HG02884 (cell line): ENCODE measurements at regions not wholly inside any gene's neighbourhood (a gene's known extent, or its start where the extent isn't known, plus 50 kb on each side); places are given as distances from the start of the nearest gene placed in this dataset.
"Not testable (repeated sequence)": the region's sequence is repeated elsewhere in the genome, so short reads cannot be mapped to it uniquely, and the experiment has no call there.

ENCODE experiments used
- ATAC-seq: cut with Tn5 transposase; IDR thresholded peaks from one replicate; pipeline ENCODE4 v1.9.1; 2021; ENCODE audit warnings: mild to moderate bottlenecking, moderate library complexity; ENCODE audit not compliant: unreplicated experiment

DNA sequence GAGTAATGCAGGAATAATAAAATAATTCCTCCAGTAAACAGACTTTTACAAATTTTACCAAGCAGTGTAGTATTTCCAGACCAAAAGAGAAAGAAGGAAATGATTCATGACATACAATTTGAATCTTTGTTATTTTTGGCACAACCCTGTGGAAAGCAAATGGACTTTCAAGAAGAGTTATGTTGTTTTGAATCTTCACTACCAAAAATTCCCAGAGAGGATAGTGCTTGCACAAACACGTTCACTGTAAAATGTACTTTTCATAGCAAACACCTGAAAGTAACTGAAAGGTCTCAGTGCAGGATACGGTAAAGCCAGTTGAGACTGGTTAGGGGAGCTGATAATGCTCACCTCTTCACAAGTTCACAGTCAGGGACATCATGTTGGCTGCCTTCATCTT is 107.1 kb downstream of the USP22 start:
- ATAC-seq = no peak

DNA sequence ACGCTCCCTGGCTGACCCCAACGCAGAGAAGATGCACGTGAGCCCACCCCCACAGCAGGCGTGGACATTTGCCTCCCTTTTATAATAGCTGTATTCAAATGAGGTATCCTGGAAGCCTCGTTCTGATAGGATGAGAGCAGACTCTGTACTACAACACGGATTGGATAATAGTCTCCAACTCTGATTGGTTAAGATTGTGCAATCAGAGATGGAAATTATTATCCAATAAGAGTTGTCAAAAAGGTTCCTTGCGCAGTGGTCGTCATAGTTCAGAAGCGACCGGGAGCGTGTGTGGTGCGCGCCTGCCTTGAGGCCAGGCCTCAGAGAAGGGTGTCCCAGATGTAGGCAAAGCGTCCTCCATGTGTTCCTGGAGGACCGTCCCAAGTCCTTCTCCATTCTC is 104.6 kb downstream of the USP22 start:
- no peak for ATAC-seq

- ATAC-seq = no peak
Observed at GRCh38 chr17:20938988-20939615, 103.7 kb downstream of the USP22 start.

DNA sequence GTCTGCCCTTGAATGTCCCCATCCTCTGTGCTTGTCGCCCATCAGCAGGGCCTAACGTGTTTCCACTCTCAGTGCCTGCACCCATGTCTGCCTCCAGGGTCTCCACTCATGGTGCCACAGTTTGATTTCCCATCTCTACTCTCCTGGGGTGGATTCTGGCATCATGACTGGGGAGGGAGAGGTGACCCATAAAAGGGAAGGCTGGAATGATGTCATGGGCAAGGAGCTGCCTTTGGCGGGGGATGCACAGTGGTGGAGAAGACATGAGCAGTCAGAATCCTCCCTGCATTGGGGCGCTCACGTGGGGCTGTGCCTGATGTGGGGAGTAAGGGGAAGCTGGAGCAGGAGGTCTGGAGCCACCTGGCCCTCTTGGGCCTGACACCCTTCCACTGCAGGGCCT is 100.9 kb downstream of the USP22 start:
- no peak for ATAC-seq

DNA sequence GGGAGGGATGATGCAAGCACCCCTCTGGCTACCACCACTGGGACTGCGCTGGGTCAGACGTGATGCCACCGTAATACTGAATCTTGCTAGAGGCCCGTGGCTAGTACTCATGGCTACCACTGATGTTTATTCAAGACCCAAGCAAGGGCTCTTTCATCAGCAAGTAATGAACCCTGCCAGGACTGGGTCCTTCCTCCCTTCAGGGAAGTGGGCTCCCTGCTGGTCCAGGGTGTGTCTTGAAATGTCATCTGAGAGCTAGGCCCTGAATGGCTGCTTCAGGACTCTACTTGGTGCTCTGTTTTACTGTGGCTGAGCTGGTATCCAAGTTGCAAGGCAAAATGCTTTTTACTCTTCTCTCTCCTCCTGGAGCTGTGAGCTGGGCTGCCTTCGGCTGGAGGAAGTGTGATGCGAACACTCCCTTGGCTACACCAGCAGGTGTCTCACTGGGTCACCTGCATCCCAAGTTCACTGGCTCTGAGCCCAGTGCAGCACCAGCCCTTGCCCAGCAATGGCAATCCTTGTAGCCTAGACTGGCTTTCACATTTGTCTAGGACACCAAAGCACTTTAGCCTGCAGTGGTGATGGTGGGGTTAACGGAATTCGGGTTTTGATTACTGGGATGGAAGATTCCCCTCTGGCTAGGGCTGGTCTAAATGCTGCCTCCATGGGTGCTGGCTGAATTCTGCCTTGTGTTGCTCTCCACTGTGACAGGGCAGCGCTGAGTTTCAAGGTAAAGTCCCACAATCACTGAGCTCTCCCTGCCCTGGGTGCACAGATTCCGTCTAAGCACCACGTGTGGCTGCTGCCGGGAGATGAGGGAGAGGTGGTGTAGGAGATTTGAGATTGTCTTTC is 98.6 kb downstream of the USP22 start:
- no peak for ATAC-seq

DNA sequence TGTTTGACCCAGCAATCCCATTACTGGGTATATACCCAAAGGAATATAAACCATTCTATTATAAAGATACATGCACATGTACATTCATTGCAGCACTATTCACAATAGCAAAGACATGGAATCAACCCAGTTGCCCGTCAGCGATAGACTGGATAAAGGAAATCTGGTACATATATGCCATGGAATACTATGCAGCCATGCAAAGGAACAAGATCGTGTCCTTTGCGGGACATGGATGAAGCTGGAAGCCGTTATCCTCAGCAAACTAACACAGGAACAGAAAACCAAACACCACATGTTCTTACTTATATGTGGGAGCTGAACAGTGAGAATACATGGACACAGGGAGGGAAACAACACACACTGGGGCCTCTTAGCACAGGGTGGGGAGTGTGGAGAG is 95.1 kb downstream of the USP22 start:
- ATAC-seq = not testable (repeated sequence)

- no peak for ATAC-seq
Observed at GRCh38 chr17:20948984-20949777, 93.6 kb downstream of the USP22 start.
